HepG2 (cell line): ENCODE measurements at regions not wholly inside any gene's neighbourhood (a gene's known extent, or its start where the extent isn't known, plus 50 kb on each side); places are given as distances from the start of the nearest gene placed in this dataset.

ENCODE experiments used
- ATAC-seq: fragments of 200-7000 bp; cut with Tn5 transposase; 3 replicates; pipeline ENCODE4 v1.9.1; 2020; ENCODE audit warnings: mild to moderate bottlenecking, moderate library complexity
- BruUV-seq: library from RNA; stranded (reverse); fragments of 400-500 nt; replicated peaks from 2 replicates; lab custom pipeline; 2021; lab: Mats Ljungman, UMichigan
- CTCF ChIA-PET: fragments of 300-600 bp; formaldehyde crosslinking; extraction: SDS; loops from one replicate; lab custom pipeline; 2021; ENCODE audit warnings: low total read pairs, inconsistent platforms, low intra/inter-chr PET ratio; lab: Yijun Ruan, JAX
- POLR2A ChIA-PET: fragments of 350-600 bp; sonication (Branson Sonifier 250); formaldehyde crosslinking; loops from one replicate; lab custom pipeline; 2020; ENCODE audit warnings: antibody characterized with exemption, inconsistent platforms; lab: Yijun Ruan, JAX
- DNase-seq: peaks from one replicate; pipeline ENCODE4 v3.0.0-alpha.2; 2015; ENCODE audit warnings: low spot score
- FAIRE-seq: peaks from 3 replicates; lab custom pipeline; 2011; peaks lifted over from hg19 to GRCh38; lab: Jason Lieb, UNC
- H2AFZ ChIP-seq: one replicate; pipeline ENCODE4 v1.6.1; 2011; ENCODE audit warnings: low read length, inconsistent platforms
- H3K27ac ChIP-seq: fragments of 300-600 bp; 3 replicates; pipeline ENCODE4 v1.8.0; 2011; ENCODE audit warnings: mixed run types, mild to moderate bottlenecking, mixed read lengths, low read length, inconsistent platforms; ENCODE audit not compliant: insufficient read depth; ENCODE audit errors: extremely low read length
- H3K27me3 ChIP-seq, 2 experiments: fragments of 200-600 bp in 1 of 2; 2 replicates in 1 of 2; 3 replicates in 1 of 2; pipeline versions ENCODE4 v1.6.0 to v1.8.0; 2011; ENCODE audit warnings: low read length in 2 of 2, mild to moderate bottlenecking in 2 of 2, moderate library complexity in 2 of 2, inconsistent platforms in 1 of 2; ENCODE audit not compliant: insufficient read depth in 2 of 2, control insufficient read depth in 1 of 2
- H3K36me3 ChIP-seq, 2 experiments: fragments of 200-600 bp in 1 of 2; replicated peaks in 1 of 2; 2 replicates in 1 of 2; 3 replicates in 1 of 2; pipeline versions ENCODE4 v1.5.1 to v1.8.0; 2011; ENCODE audit warnings: low read length in 2 of 2, inconsistent platforms in 1 of 2; ENCODE audit not compliant: insufficient read depth in 2 of 2, control insufficient read depth in 1 of 2
- H3K4me1 ChIP-seq: 2 replicates; pipeline ENCODE4 v1.5.1; 2012; ENCODE audit warnings: low read length, inconsistent platforms; ENCODE audit not compliant: insufficient read depth
- H3K4me2 ChIP-seq: 2 replicates; pipeline ENCODE4 v1.6.0; 2011; ENCODE audit warnings: low read depth, low read length, inconsistent platforms
- H3K4me3 ChIP-seq, 3 experiments: fragments of 200-600 bp in 1 of 3; sonication (generic), shearing (Covaris generic) in 1 of 3; replicated peaks in 1 of 3; 2 replicates each; pipeline ENCODE4 v1.5.1; 2011 to 2016; ENCODE audit warnings: low read length in 3 of 3, inconsistent platforms in 2 of 3, low read depth in 2 of 3, mild to moderate bottlenecking in 2 of 3, control low read depth in 1 of 3, mixed read lengths in 1 of 3; ENCODE audit not compliant: insufficient read depth in 1 of 3
- H3K79me2 ChIP-seq: one replicate; pipeline ENCODE4 v1.6.1; 2011; ENCODE audit warnings: low read length, inconsistent platforms; ENCODE audit not compliant: insufficient read depth
- H3K9ac ChIP-seq: 2 replicates; pipeline ENCODE4 v1.6.0; 2011; ENCODE audit warnings: mild to moderate bottlenecking, low read depth, low read length, inconsistent platforms; ENCODE audit not compliant: insufficient read depth
- H3K9me3 ChIP-seq: 2 replicates; pipeline ENCODE4 v1.5.1; 2012; ENCODE audit warnings: mild to moderate bottlenecking, low read length
- H4K20me1 ChIP-seq: 2 replicates; pipeline ENCODE4 v1.6.0; 2011; ENCODE audit warnings: inconsistent platforms, mild to moderate bottlenecking, low read length, moderate library complexity; ENCODE audit not compliant: insufficient read depth
- DMAP1 ChIP-seq: IDR thresholded peaks from 2 replicates; pipeline ENCODE4 v1.6.1; 2016
- ELK4 ChIP-seq: sonication (generic); formaldehyde crosslinking; IDR thresholded peaks from 2 replicates; pipeline ENCODE4 v1.9.0; 2021; ENCODE audit warnings: missing genetic modification reagents, borderline replicate concordance
- FIP1L1 ChIP-seq: fragments of 200-400 bp; formaldehyde crosslinking; IDR thresholded peaks from 2 replicates; pipeline ENCODE4 v1.6.1; 2018; ENCODE audit warnings: low read depth, mild to moderate bottlenecking, low read length, moderate library complexity, borderline replicate concordance; ENCODE audit not compliant: insufficient read depth
- HHEX ChIP-seq: IDR thresholded peaks from 2 replicates; pipeline ENCODE4 v1.6.1; 2016; ENCODE audit warnings: control low read depth
- IRF2 ChIP-seq: IDR thresholded peaks from 2 replicates; pipeline ENCODE4 v1.6.1; 2018; ENCODE audit warnings: missing genetic modification reagents, missing compliant biosample characterization
- KDM2A ChIP-seq: sonication (generic); formaldehyde crosslinking; IDR thresholded peaks from 2 replicates; pipeline ENCODE4 v1.4.0; 2020; ENCODE audit warnings: low read depth, missing genetic modification reagents, borderline replicate concordance
- MBNL3 ChIP-seq: fragments of 250-450 bp; sonication (Bioruptor Pico); conservative IDR thresholded peaks from 2 replicates; pipeline ENCODE4 v1.8.0; 2022; ENCODE audit warnings: mild to moderate bottlenecking, inconsistent platforms
- PRDM15 ChIP-seq: sonication (generic); formaldehyde crosslinking; IDR thresholded peaks from 2 replicates; pipeline ENCODE4 v1.4.0; 2020; ENCODE audit warnings: missing genetic modification reagents
- SMYD3 ChIP-seq: sonication (generic); formaldehyde crosslinking; IDR thresholded peaks from 2 replicates; pipeline ENCODE4 v1.8.1; 2023; ENCODE audit warnings: mild to moderate bottlenecking, missing genetic modification reagents
- STAT5B ChIP-seq: sonication (generic); formaldehyde crosslinking; IDR thresholded peaks from 2 replicates; pipeline ENCODE4 v1.4.0; 2020; ENCODE audit warnings: missing genetic modification reagents
- THAP11 ChIP-seq: IDR thresholded peaks from 2 replicates; pipeline ENCODE4 v1.6.1; 2016; ENCODE audit warnings: missing biosample characterization, missing genetic modification reagents
- WIZ ChIP-seq: sonication (generic); formaldehyde crosslinking; IDR thresholded peaks from 2 replicates; pipeline ENCODE4 v1.5.1; 2020; ENCODE audit warnings: mild to moderate bottlenecking, missing genetic modification reagents
- ZNF740 ChIP-seq: sonication (generic); formaldehyde crosslinking; IDR thresholded peaks from 2 replicates; pipeline ENCODE4 v1.4.0; 2020; ENCODE audit warnings: missing genetic modification reagents
- WGBS: methylation state at CpG from one replicate; pipeline ENCODE4 v1.1.6; 2017; ENCODE audit warnings: low lambda C conversion rate; 5-methylcytosine and 5-hydroxymethylcytosine counted together
- in situ Hi-C: cut with HindIII; loops from 2 replicates; pipeline ENCODE4 v1.10.0; 2017; ENCODE audit warnings: low pct_unique_long_range_greater_than_20kb; ENCODE audit not compliant: extremely low pct_ligation_motif_present
- intact Hi-C: fragments of 100-400 bp; cut with micrococcal nuclease; formaldehyde crosslinking; loops from one replicate; pipeline ENCODE4 v1.10.0; 2022; ENCODE audit not compliant: unreplicated experiment

GRCh38 chr13:105848494-105848893 lies 687.0 kb downstream of the EFNB2 start:
- Histone ChIP-seq H3K4me1 (no peaks in the 10 kb centered on the region), H3K9ac (no peak overlapping the region), H3K9me3 (0 out of 2 replicates have a peak, but pooled peaks cover 3% of the 10 kb centered on the region), H3K4me2 (no peak overlapping the region), H3K4me3 (no peak overlapping the region), H4K20me1 (no peaks in the 10 kb centered on the region), H3K79me2 (no peaks in the 10 kb centered on the region), H3K27ac (no peak overlapping the region), H3K27me3 (no peaks in the 10 kb centered on the region), H2AFZ (no peak overlapping the region), H3K36me3 (no peaks in the 10 kb centered on the region)
- ATAC-seq (no peak), FAIRE-seq (no peak), DNase-seq (no peak)
- TF ChIP-seq IRF2 (no peak), WIZ (CRISPR knock-in tag) (no peak), FIP1L1 (no peak), MBNL3 (no peak), SMYD3 (CRISPR knock-in tag) (no peak), STAT5B (CRISPR knock-in tag) (no peak), KDM2A (CRISPR knock-in tag) (no peak), ZNF740 (CRISPR knock-in tag) (no peak)
- WGBS = 9% methylated on average over 7 of the region's 11 CpGs
- ChIA-PET POLR2A (no interaction called here), CTCF (no interaction called here)
- BruUV-seq = no TSS peak
- intact Hi-C loops = no loop called here
- in situ Hi-C loops = no loop called here

GRCh38 chr13:105847527-105848291 lies 687.8 kb downstream of the EFNB2 start:
- Histone ChIP-seq H3K4me1 (no peaks in the 10 kb centered on the region), H3K4me2 (no peak overlapping the region), H3K4me3 (no peak overlapping the region), H3K27me3 (no peaks in the 10 kb centered on the region), H3K9ac (no peak overlapping the region), H4K20me1 (no peaks in the 10 kb centered on the region), H3K36me3 (no peaks in the 10 kb centered on the region), H3K9me3 (0 out of 2 replicates have a peak, but pooled peaks cover 3% of the 10 kb centered on the region), H2AFZ (no peak overlapping the region), H3K27ac (no peak overlapping the region), H3K79me2 (no peaks in the 10 kb centered on the region)
- no peak for FAIRE-seq
- ChIA-PET CTCF (no interaction called here), POLR2A (no interaction called here)
- DNase-seq = no peak
- under 1% methylated on average over 8 of the region's 8 CpGs for WGBS
- intact Hi-C loops = no loop called here
- ATAC-seq = no peak
- no TSS peak for BruUV-seq
- in situ Hi-C loops = no loop called here
- TF ChIP-seq HHEX (CRISPR knock-in tag) (no peak), ELK4 (CRISPR knock-in tag) (no peak), DMAP1 (no peak), THAP11 (CRISPR knock-in tag) (no peak), PRDM15 (CRISPR knock-in tag) (no peak)
